ENCODE measurements at regions not wholly inside any gene's neighbourhood (a gene's known extent, or its start where the extent isn't known, plus 50 kb on each side); places are given as distances from the start of the nearest gene placed in this dataset.

- no peak for DNase-seq (ENCODE audit: low read depth in 1 of 2, low spot score in 1 of 2)
- TF ChIP-seq POLR2AphosphoS5 (IDR thresholded peaks at IDR 0.05; ENCODE audit: low read depth) (no peak), SPI1 (IDR thresholded peaks at IDR 0.05; ENCODE audit: borderline replicate concordance, low read depth) (no peak), CTCF (IDR thresholded peaks at IDR 0.05; ENCODE audit: insufficient read depth, low read length) (no peak), GABPA (IDR thresholded peaks at IDR 0.05; ENCODE audit: low read depth) (no peak), REST (IDR thresholded peaks at IDR 0.05; ENCODE audit: insufficient replicate concordance, low read depth) (no peak)
- Histone ChIP-seq H3K27me3 (ENCODE audit: insufficient read depth, poor library complexity, severe bottlenecking) (no peaks in the 10 kb centered on the region), H3K4me3 (replicated peaks; ENCODE audit: insufficient read depth, low read length) (no peak overlapping the region), H3K27ac (replicated peaks) (no peak overlapping the region)
Measured at GRCh38 chr17:71023249-71024030, 854.1 kb downstream of the KCNJ2 start.

GRCh38 chr17:71024172-71024571 lies 854.8 kb downstream of the KCNJ2 start:
- DNase-seq (ENCODE audit: low read depth in 1 of 2, low spot score in 1 of 2), result no peak
- TF ChIP-seq CTCF (IDR thresholded peaks at IDR 0.05; ENCODE audit: insufficient read depth, low read length), result no peak
- no peak for TF ChIP-seq REST (IDR thresholded peaks at IDR 0.05; ENCODE audit: insufficient replicate concordance, low read depth)
- no peak for TF ChIP-seq POLR2AphosphoS5 (IDR thresholded peaks at IDR 0.05; ENCODE audit: low read depth)
- no peak for TF ChIP-seq SPI1 (IDR thresholded peaks at IDR 0.05; ENCODE audit: borderline replicate concordance, low read depth)
- no peak for TF ChIP-seq GABPA (IDR thresholded peaks at IDR 0.05; ENCODE audit: low read depth)
- no peaks in the 10 kb centered on the region for H3K27me3 ChIP-seq (ENCODE audit: insufficient read depth, poor library complexity, severe bottlenecking)
- no peak overlapping the region for H3K27ac ChIP-seq (replicated peaks)
- H3K4me3 ChIP-seq (replicated peaks; ENCODE audit: insufficient read depth, low read length), result no peak overlapping the region

- Histone ChIP-seq H3K27me3 (ENCODE audit: insufficient read depth, poor library complexity, severe bottlenecking) (no peaks in the 10 kb centered on the region), H3K4me3 (replicated peaks; ENCODE audit: insufficient read depth, low read length) (no peak overlapping the region), H3K27ac (replicated peaks) (no peak overlapping the region)
- TF ChIP-seq POLR2AphosphoS5 (IDR thresholded peaks at IDR 0.05; ENCODE audit: low read depth), result no peak
- no peak for TF ChIP-seq SPI1 (IDR thresholded peaks at IDR 0.05; ENCODE audit: borderline replicate concordance, low read depth)
- no peak for TF ChIP-seq CTCF (IDR thresholded peaks at IDR 0.05; ENCODE audit: insufficient read depth, low read length)
- no peak for TF ChIP-seq REST (IDR thresholded peaks at IDR 0.05; ENCODE audit: insufficient replicate concordance, low read depth)
- no peak for TF ChIP-seq GABPA (IDR thresholded peaks at IDR 0.05; ENCODE audit: low read depth)
- no peak for DNase-seq (ENCODE audit: low read depth in 1 of 2, low spot score in 1 of 2)
Measured at GRCh38 chr17:71024969-71025368, 855.6 kb downstream of the KCNJ2 start.

Data from HL-60 (cell line).